ENCODE measurements at regions not wholly inside any gene's neighbourhood (a gene's known extent, or its start where the extent isn't known, plus 50 kb on each side); places are given as distances from the start of the nearest gene placed in this dataset.

DNA sequence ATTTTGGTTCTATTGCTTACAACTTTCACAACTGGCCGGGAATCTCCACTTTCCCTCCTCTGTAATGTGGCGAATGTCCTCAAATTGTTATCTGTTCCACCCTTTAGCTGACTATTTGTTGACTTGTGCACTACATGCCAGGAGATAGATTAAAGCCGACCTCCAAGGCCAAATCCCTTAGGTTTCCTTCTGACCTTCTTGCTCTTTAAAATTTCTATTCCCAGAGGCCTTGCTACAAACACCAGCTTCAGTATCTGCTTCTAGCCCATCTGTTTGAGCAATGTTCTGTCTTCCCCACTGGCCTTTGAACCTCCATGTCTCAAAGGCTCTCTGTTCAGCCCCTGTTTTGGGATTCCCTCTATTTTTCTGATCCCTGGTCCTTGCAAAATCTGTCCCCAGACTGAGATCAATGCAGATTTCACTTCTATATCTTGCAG lies 426.2 kb downstream of the LRATD1 start:
- TF ChIP-seq, protein P1, sequence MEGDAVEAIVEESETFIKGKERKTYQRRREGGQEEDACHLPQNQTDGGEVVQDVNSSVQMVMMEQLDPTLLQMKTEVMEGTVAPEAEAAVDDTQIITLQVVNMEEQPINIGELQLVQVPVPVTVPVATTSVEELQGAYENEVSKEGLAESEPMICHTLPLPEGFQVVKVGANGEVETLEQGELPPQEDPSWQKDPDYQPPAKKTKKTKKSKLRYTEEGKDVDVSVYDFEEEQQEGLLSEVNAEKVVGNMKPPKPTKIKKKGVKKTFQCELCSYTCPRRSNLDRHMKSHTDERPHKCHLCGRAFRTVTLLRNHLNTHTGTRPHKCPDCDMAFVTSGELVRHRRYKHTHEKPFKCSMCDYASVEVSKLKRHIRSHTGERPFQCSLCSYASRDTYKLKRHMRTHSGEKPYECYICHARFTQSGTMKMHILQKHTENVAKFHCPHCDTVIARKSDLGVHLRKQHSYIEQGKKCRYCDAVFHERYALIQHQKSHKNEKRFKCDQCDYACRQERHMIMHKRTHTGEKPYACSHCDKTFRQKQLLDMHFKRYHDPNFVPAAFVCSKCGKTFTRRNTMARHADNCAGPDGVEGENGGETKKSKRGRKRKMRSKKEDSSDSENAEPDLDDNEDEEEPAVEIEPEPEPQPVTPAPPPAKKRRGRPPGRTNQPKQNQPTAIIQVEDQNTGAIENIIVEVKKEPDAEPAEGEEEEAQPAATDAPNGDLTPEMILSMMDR (conservative IDR thresholded peaks at IDR 0.05 in 1 of 2, IDR thresholded peaks at IDR 0.05 in 1 of 2; ENCODE audit: low read depth in 1 of 2, low read length in 2 of 2) = no peak
- no peak for TF ChIP-seq EZH2 (IDR thresholded peaks at IDR 0.05; ENCODE audit: low read length, missing control alignments)
